ENCODE measurements at regions not wholly inside any gene's neighbourhood (a gene's known extent, or its start where the extent isn't known, plus 50 kb on each side); places are given as distances from the start of the nearest gene placed in this dataset.

GRCh38 chr5:107021575-107021974, 649.2 kb downstream of the EFNA5 start:
- intact Hi-C loops (cut with micrococcal nuclease), result no loop called here

More at GRCh38 chr5:107021575-107021974, 649.2 kb downstream of the EFNA5 start:
- H3K4ac ChIP-seq (ENCODE audit: low read depth, low read length), result no peak overlapping the region
- no peaks in the 10 kb centered on the region for H3K9me3 ChIP-seq (ENCODE audit: control insufficient read depth, insufficient read depth, low read length)
- H3K56ac ChIP-seq (ENCODE audit: extremely low read depth, insufficient read depth, low read length), result no peak overlapping the region
- dilution Hi-C loops (cut with HindIII; ENCODE audit: low sequenced_read_pairs, unreplicated experiment) (no loop called here), in situ Hi-C loops (cut with MboI; ENCODE audit: low sequenced_read_pairs) (no loop called here)
- no peaks in the 10 kb centered on the region for H3K79me1 ChIP-seq (ENCODE audit: low read depth in 1 of 2, low read length in 2 of 2)
- H3K36me3 ChIP-seq (ENCODE audit: control insufficient read depth, insufficient read depth, low read length), result no peaks in the 10 kb centered on the region
- H3K4me1 ChIP-seq (ENCODE audit: control insufficient read depth, insufficient read depth, low read length), result no peaks in the 10 kb centered on the region
- no peak overlapping the region for H3K27ac ChIP-seq (ENCODE audit: insufficient read depth, low read length)
- no peaks in the 10 kb centered on the region for H3K27me3 ChIP-seq (ENCODE audit: control insufficient read depth, insufficient read depth, low read length)
- H2BK120ac ChIP-seq (ENCODE audit: low read depth, low read length), result no peak overlapping the region
- POLR2A ChIA-PET (ENCODE audit: unreplicated experiment), result no interaction called here
- no peak overlapping the region for H2AK9ac ChIP-seq (replicated peaks; ENCODE audit: low read depth, low read length, poor library complexity)
- no peaks in the 10 kb centered on the region for H4K20me1 ChIP-seq (ENCODE audit: insufficient read depth, low read length)
- CTCF ChIA-PET, result no interaction called here
- no TSS peak for BruUV-seq (replicated peaks)
- H2AK5ac ChIP-seq (ENCODE audit: low read depth, low read length), result no peak overlapping the region
- ATAC-seq (ENCODE audit: low read depth) (no peak), DNase-seq (no peak)
- H3K14ac ChIP-seq (replicated peaks; ENCODE audit: low read depth, low read length), result no peak overlapping the region
- H2BK5ac ChIP-seq (ENCODE audit: low read depth, low read length, poor library complexity, severe bottlenecking), result no peak overlapping the region
- no peak overlapping the region for H4K8ac ChIP-seq (ENCODE audit: low read depth in 2 of 2, low read length in 2 of 2)
- WGBS, 2 experiments (ENCODE audit: extremely low coverage in 2 of 2, insufficient read length in 1 of 2), result 83% methylated on average over 1 of the region's 2 CpGs; no CpG with 5 or more reads in 1 of the 2 experiments
- no peak overlapping the region for H2BK15ac ChIP-seq (ENCODE audit: low read depth, low read length)
- H3K9me1 ChIP-seq (ENCODE audit: insufficient read depth, low read length), result no peaks in the 10 kb centered on the region
- H2BK20ac ChIP-seq (ENCODE audit: low read depth, low read length), result no peak overlapping the region
- H2AFZ ChIP-seq (replicated peaks; ENCODE audit: low read length, poor library complexity), result no peak overlapping the region
- TF ChIP-seq MAZ (IDR thresholded peaks at IDR 0.05; ENCODE audit: borderline replicate concordance, low read depth, low read length), result no peak
- no peak for TF ChIP-seq NFE2L2 (IDR thresholded peaks at IDR 0.05; ENCODE audit: low read depth, low read length)
- TF ChIP-seq FOS (IDR thresholded peaks at IDR 0.05; ENCODE audit: low read depth, low read length), result no peak
- no peak for TF ChIP-seq BHLHE40 (IDR thresholded peaks at IDR 0.05; ENCODE audit: low read depth, low read length)
- TF ChIP-seq SMC3 (IDR thresholded peaks at IDR 0.05; ENCODE audit: low read depth, low read length), result no peak
- TF ChIP-seq, protein P1, sequence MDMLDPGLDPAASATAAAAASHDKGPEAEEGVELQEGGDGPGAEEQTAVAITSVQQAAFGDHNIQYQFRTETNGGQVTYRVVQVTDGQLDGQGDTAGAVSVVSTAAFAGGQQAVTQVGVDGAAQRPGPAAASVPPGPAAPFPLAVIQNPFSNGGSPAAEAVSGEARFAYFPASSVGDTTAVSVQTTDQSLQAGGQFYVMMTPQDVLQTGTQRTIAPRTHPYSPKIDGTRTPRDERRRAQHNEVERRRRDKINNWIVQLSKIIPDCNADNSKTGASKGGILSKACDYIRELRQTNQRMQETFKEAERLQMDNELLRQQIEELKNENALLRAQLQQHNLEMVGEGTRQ (IDR thresholded peaks at IDR 0.05; ENCODE audit: low read depth, low read length), result no peak
- no peak for TF ChIP-seq CHD1 (IDR thresholded peaks at IDR 0.05; ENCODE audit: low read depth, low read length)
- no peak overlapping the region for H3K9ac ChIP-seq (ENCODE audit: low read depth, low read length)
- H3K23ac ChIP-seq (ENCODE audit: low read depth, low read length), result no peak overlapping the region
- H4K91ac ChIP-seq (ENCODE audit: insufficient read depth, low read depth, low read length), result no peak overlapping the region
- H4K5ac ChIP-seq (ENCODE audit: low read depth, low read length), result no peak overlapping the region
- H3K4me2 ChIP-seq (ENCODE audit: low read depth, low read length), result no peak overlapping the region
- H3K18ac ChIP-seq (ENCODE audit: low read depth, low read length), result no peak overlapping the region
- no peak overlapping the region for H3K4me3 ChIP-seq (ENCODE audit: insufficient read depth, low read depth, low read length)

Measured in IMR-90 (cell line).